ENCODE measurements at regions not wholly inside any gene's neighbourhood (a gene's known extent, or its start where the extent isn't known, plus 50 kb on each side); places are given as distances from the start of the nearest gene placed in this dataset.

DNA sequence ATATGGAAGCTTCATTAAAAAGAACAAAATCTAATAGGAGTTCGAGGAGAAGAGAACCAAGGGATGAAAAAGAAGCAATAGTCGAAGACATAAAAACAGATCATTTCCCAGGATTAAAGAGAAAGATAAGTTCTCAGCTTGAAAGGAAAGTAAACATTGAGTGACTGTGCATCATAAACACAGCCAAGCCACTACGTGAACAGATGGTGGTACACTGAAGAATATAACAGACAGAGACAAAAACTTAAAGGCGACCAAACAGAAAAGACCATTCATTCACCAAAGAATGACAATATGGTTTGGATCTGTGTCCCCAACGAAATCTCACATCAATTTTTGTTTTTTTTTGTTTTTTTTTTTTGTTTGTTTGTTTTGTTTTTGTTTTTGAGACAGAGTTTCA lies 210.8 kb upstream of the LINGO1 start:
- TF ChIP-seq, protein P1, sequence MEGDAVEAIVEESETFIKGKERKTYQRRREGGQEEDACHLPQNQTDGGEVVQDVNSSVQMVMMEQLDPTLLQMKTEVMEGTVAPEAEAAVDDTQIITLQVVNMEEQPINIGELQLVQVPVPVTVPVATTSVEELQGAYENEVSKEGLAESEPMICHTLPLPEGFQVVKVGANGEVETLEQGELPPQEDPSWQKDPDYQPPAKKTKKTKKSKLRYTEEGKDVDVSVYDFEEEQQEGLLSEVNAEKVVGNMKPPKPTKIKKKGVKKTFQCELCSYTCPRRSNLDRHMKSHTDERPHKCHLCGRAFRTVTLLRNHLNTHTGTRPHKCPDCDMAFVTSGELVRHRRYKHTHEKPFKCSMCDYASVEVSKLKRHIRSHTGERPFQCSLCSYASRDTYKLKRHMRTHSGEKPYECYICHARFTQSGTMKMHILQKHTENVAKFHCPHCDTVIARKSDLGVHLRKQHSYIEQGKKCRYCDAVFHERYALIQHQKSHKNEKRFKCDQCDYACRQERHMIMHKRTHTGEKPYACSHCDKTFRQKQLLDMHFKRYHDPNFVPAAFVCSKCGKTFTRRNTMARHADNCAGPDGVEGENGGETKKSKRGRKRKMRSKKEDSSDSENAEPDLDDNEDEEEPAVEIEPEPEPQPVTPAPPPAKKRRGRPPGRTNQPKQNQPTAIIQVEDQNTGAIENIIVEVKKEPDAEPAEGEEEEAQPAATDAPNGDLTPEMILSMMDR (IDR thresholded peaks at IDR 0.05) = no peak
- TF ChIP-seq SIN3A (IDR thresholded peaks at IDR 0.05; ENCODE audit: borderline replicate concordance, insufficient read depth, low read depth, low read length) (no peak), POLR2AphosphoS5 (IDR thresholded peaks at IDR 0.05; ENCODE audit: low read depth, low read length) (no peak), TCF7L2 (IDR thresholded peaks at IDR 0.05; ENCODE audit: low read depth, low read length) (no peak)
- TF ChIP-seq, protein P2, sequence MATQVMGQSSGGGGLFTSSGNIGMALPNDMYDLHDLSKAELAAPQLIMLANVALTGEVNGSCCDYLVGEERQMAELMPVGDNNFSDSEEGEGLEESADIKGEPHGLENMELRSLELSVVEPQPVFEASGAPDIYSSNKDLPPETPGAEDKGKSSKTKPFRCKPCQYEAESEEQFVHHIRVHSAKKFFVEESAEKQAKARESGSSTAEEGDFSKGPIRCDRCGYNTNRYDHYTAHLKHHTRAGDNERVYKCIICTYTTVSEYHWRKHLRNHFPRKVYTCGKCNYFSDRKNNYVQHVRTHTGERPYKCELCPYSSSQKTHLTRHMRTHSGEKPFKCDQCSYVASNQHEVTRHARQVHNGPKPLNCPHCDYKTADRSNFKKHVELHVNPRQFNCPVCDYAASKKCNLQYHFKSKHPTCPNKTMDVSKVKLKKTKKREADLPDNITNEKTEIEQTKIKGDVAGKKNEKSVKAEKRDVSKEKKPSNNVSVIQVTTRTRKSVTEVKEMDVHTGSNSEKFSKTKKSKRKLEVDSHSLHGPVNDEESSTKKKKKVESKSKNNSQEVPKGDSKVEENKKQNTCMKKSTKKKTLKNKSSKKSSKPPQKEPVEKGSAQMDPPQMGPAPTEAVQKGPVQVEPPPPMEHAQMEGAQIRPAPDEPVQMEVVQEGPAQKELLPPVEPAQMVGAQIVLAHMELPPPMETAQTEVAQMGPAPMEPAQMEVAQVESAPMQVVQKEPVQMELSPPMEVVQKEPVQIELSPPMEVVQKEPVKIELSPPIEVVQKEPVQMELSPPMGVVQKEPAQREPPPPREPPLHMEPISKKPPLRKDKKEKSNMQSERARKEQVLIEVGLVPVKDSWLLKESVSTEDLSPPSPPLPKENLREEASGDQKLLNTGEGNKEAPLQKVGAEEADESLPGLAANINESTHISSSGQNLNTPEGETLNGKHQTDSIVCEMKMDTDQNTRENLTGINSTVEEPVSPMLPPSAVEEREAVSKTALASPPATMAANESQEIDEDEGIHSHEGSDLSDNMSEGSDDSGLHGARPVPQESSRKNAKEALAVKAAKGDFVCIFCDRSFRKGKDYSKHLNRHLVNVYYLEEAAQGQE (IDR thresholded peaks at IDR 0.05; ENCODE audit: insufficient read depth in 1 of 2, low read depth in 2 of 2, low read length in 1 of 2) = no peak

Measured in Panc1 (cell line).